Retinal pigment epithelial cell (primary cell): ENCODE measurements at regions not wholly inside any gene's neighbourhood (a gene's known extent, or its start where the extent isn't known, plus 50 kb on each side); places are given as distances from the start of the nearest gene placed in this dataset.

ENCODE experiments used
- DNase-seq: peaks from one replicate; pipeline ENCODE4 v3.0.0-alpha.2; 2010; ENCODE audit warnings: low read depth
- H3K4me3 ChIP-seq: 2 replicates; pipeline ENCODE4 v1.5.1; 2011; ENCODE audit warnings: mild to moderate bottlenecking, low read length, control low read depth, moderate library complexity
- CTCF ChIP-seq: conservative IDR thresholded peaks from 2 replicates; pipeline ENCODE4 v1.5.1; 2011; ENCODE audit warnings: low read depth, low read length, control low read depth, inconsistent platforms

GRCh38 chr3:66602691-66603090 lies 101.9 kb upstream of the LRIG1 start:
- TF ChIP-seq CTCF = no peak
- DNase-seq = no peak
- no peak overlapping the region for H3K4me3 ChIP-seq

- TF ChIP-seq CTCF = no peak
- no peak for DNase-seq
- H3K4me3 ChIP-seq = no peak overlapping the region
Observed at GRCh38 chr3:66603151-66603611, 102.4 kb upstream of the LRIG1 start.

- no peak for TF ChIP-seq CTCF
- DNase-seq = no peak
- no peak overlapping the region for H3K4me3 ChIP-seq
Observed at GRCh38 chr3:66604481-66604880, 103.7 kb upstream of the LRIG1 start.

- no peak for DNase-seq
- no peak for TF ChIP-seq CTCF
- H3K4me3 ChIP-seq = no peak overlapping the region
Observed at GRCh38 chr3:66606126-66606525, 105.3 kb upstream of the LRIG1 start.

GRCh38 chr3:66606868-66607267 lies 106.0 kb upstream of the LRIG1 start:
- no peak overlapping the region for H3K4me3 ChIP-seq
- no peak for TF ChIP-seq CTCF
- DNase-seq = no peak

GRCh38 chr3:66609660-66610561 lies 109.1 kb upstream of the LRIG1 start:
- no peak overlapping the region for H3K4me3 ChIP-seq
- peak; percentile 64 for DNase-seq
- TF ChIP-seq CTCF = no peak

- DNase-seq = no peak
- no peak for TF ChIP-seq CTCF
- no peak overlapping the region for H3K4me3 ChIP-seq
Observed at GRCh38 chr3:66610562-66610909, 109.7 kb upstream of the LRIG1 start.
